ENCODE measurements at regions not wholly inside any gene's neighbourhood (a gene's known extent, or its start where the extent isn't known, plus 50 kb on each side); places are given as distances from the start of the nearest gene placed in this dataset.

DNA sequence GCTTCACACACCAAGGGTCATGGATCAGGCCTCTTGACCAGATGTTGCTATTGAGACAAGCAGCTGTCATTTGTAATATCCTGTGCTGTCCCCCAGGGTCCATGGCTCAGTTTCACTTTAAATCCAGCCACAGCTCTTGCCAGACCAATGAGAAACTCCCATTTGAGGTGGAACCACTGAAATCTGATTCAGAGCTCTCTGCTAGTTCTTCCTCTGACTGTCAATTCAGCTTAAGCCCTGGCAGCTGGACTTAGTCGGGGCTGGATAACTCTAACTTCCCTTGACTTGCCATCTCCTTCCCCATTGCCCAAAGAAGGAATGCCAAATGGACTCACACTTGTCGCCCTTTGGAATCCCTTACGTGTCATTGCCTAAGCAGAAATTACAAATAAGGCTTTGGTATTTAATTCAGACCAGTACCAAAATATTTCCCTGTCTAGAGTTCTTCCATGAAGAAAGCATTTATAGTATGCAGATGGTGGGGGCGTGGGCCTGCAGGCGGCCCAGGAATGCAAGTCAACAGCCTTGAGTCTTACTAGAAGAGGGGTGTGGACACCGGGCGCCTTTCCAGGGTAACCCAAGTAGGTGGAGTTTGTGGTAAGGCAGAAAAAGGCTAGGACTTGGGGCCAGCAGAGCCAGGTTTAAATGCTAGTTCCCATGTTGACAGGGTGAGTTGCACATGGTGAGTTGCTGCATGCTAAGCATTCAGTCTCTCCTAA lies 96.9 kb upstream of the TMPO start:
- no peak for TF ChIP-seq POLR2A (IDR thresholded peaks at IDR 0.05)
- TF ChIP-seq, protein P1, sequence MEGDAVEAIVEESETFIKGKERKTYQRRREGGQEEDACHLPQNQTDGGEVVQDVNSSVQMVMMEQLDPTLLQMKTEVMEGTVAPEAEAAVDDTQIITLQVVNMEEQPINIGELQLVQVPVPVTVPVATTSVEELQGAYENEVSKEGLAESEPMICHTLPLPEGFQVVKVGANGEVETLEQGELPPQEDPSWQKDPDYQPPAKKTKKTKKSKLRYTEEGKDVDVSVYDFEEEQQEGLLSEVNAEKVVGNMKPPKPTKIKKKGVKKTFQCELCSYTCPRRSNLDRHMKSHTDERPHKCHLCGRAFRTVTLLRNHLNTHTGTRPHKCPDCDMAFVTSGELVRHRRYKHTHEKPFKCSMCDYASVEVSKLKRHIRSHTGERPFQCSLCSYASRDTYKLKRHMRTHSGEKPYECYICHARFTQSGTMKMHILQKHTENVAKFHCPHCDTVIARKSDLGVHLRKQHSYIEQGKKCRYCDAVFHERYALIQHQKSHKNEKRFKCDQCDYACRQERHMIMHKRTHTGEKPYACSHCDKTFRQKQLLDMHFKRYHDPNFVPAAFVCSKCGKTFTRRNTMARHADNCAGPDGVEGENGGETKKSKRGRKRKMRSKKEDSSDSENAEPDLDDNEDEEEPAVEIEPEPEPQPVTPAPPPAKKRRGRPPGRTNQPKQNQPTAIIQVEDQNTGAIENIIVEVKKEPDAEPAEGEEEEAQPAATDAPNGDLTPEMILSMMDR (IDR thresholded peaks at IDR 0.05 in 8 of 11, conservative IDR thresholded peaks at IDR 0.05 in 3 of 11): no peak
- TF ChIP-seq POLR2AphosphoS5 (IDR thresholded peaks at IDR 0.05): peak in 1 of 3 donors; percentile 24

All from spleen (tissue), 7 donors.